Keratinocyte (primary cell): ENCODE measurements at regions not wholly inside any gene's neighbourhood (a gene's known extent, or its start where the extent isn't known, plus 50 kb on each side); places are given as distances from the start of the nearest gene placed in this dataset.

Experiments used
- CTCF ChIP-seq, 3 experiments: IDR thresholded peaks in 1 of 3; conservative IDR thresholded peaks in 1 of 3; optimal IDR thresholded peaks in 1 of 3; 2 replicates in 2 of 3; 3 replicates in 1 of 3; pipeline versions ENCODE3 to v1.5.1; 2011; ENCODE audit warnings: low read length in 3 of 3, mild to moderate bottlenecking in 3 of 3, moderate library complexity in 2 of 3, control low read depth in 1 of 3, inconsistent platforms in 1 of 3; ENCODE audit not compliant: insufficient read depth in 2 of 3; ENCODE audit errors: extremely low read depth in 1 of 3
- EZH2 ChIP-seq: IDR thresholded peaks from one replicate; pipeline ENCODE4 v1.6.1; 2012; ENCODE audit warnings: inconsistent platforms, mild to moderate bottlenecking, low read length, moderate library complexity

GRCh38 chr5:173438951-173439350 lies 110.7 kb upstream of the STC2 start:
- no peak for TF ChIP-seq CTCF (optimal IDR thresholded peaks at IDR 0.05 in 1 of 3, IDR thresholded peaks at IDR 0.05 in 1 of 3, conservative IDR thresholded peaks at IDR 0.05 in 1 of 3; ENCODE audit: extremely low read depth in 1 of 3, insufficient read depth in 2 of 3, low read length in 3 of 3)
- no peak for TF ChIP-seq EZH2
